ENCODE measurements at regions not wholly inside any gene's neighbourhood (a gene's known extent, or its start where the extent isn't known, plus 50 kb on each side); places are given as distances from the start of the nearest gene placed in this dataset.

- no peaks in the 10 kb centered on the region for H3K9me3 ChIP-seq (ENCODE audit: insufficient read depth, low read depth, low read length)
- no peak overlapping the region for H3K4me2 ChIP-seq (ENCODE audit: low read depth, low read length, poor library complexity, severe bottlenecking)
- no peak overlapping the region for H3K4me3 ChIP-seq (ENCODE audit: low read length, poor library complexity, severe bottlenecking)
- no peak overlapping the region for H2AFZ ChIP-seq (ENCODE audit: low read length)
- no peaks in the 10 kb centered on the region for H3K9me2 ChIP-seq (replicated peaks; ENCODE audit: low read depth, low read length)
- H4K20me1 ChIP-seq (ENCODE audit: insufficient read depth, low read length, poor library complexity, severe bottlenecking): no peaks in the 10 kb centered on the region
- no peak overlapping the region for H3K9ac ChIP-seq (ENCODE audit: low read depth, low read length, poor library complexity, severe bottlenecking)
- H3K4me1 ChIP-seq (ENCODE audit: insufficient read depth, low read length, poor library complexity, severe bottlenecking): no peaks in the 10 kb centered on the region
- H3F3A ChIP-seq (ENCODE audit: low read depth): no peaks in the 10 kb centered on the region
- H3K79me2 ChIP-seq (ENCODE audit: insufficient read depth, low read length): no peaks in the 10 kb centered on the region
- no peaks in the 10 kb centered on the region for H3K36me3 ChIP-seq (ENCODE audit: insufficient read depth, low read length)
- TF ChIP-seq EZH2phosphoT487 (IDR thresholded peaks at IDR 0.05; ENCODE audit: borderline replicate concordance) (no peak), CTCF (conservative IDR thresholded peaks at IDR 0.05; ENCODE audit: low read length) (no peak)
- no peaks in the 10 kb centered on the region for H3K27me3 ChIP-seq (ENCODE audit: insufficient read depth, low read length, poor library complexity, severe bottlenecking)
These were observed 320.8 kb downstream of the ADAM29 start for GRCh38 chr4:175238827-175239517.

- no peaks in the 10 kb centered on the region for H4K20me1 ChIP-seq (ENCODE audit: insufficient read depth, low read length, poor library complexity, severe bottlenecking)
- no peak overlapping the region for H3K4me3 ChIP-seq (ENCODE audit: low read length, poor library complexity, severe bottlenecking)
- H2AFZ ChIP-seq (ENCODE audit: low read length): no peak overlapping the region
- H3K9me2 ChIP-seq (replicated peaks; ENCODE audit: low read depth, low read length): no peaks in the 10 kb centered on the region
- no peak overlapping the region for H3K4me2 ChIP-seq (ENCODE audit: low read depth, low read length, poor library complexity, severe bottlenecking)
- no peaks in the 10 kb centered on the region for H3K9me3 ChIP-seq (ENCODE audit: insufficient read depth, low read depth, low read length)
- no peaks in the 10 kb centered on the region for H3K4me1 ChIP-seq (ENCODE audit: insufficient read depth, low read length, poor library complexity, severe bottlenecking)
- H3K9ac ChIP-seq (ENCODE audit: low read depth, low read length, poor library complexity, severe bottlenecking): no peak overlapping the region
- no peaks in the 10 kb centered on the region for H3K79me2 ChIP-seq (ENCODE audit: insufficient read depth, low read length)
- no peaks in the 10 kb centered on the region for H3K36me3 ChIP-seq (ENCODE audit: insufficient read depth, low read length)
- no peak for TF ChIP-seq CTCF (conservative IDR thresholded peaks at IDR 0.05; ENCODE audit: low read length)
- TF ChIP-seq EZH2phosphoT487 (IDR thresholded peaks at IDR 0.05; ENCODE audit: borderline replicate concordance): no peak
- no peaks in the 10 kb centered on the region for H3F3A ChIP-seq (ENCODE audit: low read depth)
- H3K27me3 ChIP-seq (ENCODE audit: insufficient read depth, low read length, poor library complexity, severe bottlenecking): no peaks in the 10 kb centered on the region
These were observed 328.8 kb downstream of the ADAM29 start for GRCh38 chr4:175246941-175247340.

GRCh38 chr4:175252642-175253041, 334.5 kb downstream of the ADAM29 start:
- Histone ChIP-seq H3F3A (ENCODE audit: low read depth) (no peaks in the 10 kb centered on the region), H3K9me2 (replicated peaks; ENCODE audit: low read depth, low read length) (no peaks in the 10 kb centered on the region), H3K4me3 (ENCODE audit: low read length, poor library complexity, severe bottlenecking) (no peak overlapping the region), H3K4me2 (ENCODE audit: low read depth, low read length, poor library complexity, severe bottlenecking) (no peak overlapping the region), H3K79me2 (ENCODE audit: insufficient read depth, low read length) (no peaks in the 10 kb centered on the region), H3K4me1 (ENCODE audit: insufficient read depth, low read length, poor library complexity, severe bottlenecking) (no peaks in the 10 kb centered on the region), H4K20me1 (ENCODE audit: insufficient read depth, low read length, poor library complexity, severe bottlenecking) (no peaks in the 10 kb centered on the region), H3K27me3 (ENCODE audit: insufficient read depth, low read length, poor library complexity, severe bottlenecking) (no peaks in the 10 kb centered on the region), H2AFZ (ENCODE audit: low read length) (no peak overlapping the region), H3K36me3 (ENCODE audit: insufficient read depth, low read length) (no peaks in the 10 kb centered on the region), H3K9me3 (ENCODE audit: insufficient read depth, low read depth, low read length) (no peaks in the 10 kb centered on the region), H3K9ac (ENCODE audit: low read depth, low read length, poor library complexity, severe bottlenecking) (no peak overlapping the region)
- TF ChIP-seq EZH2phosphoT487 (IDR thresholded peaks at IDR 0.05; ENCODE audit: borderline replicate concordance): no peak
- TF ChIP-seq CTCF (conservative IDR thresholded peaks at IDR 0.05; ENCODE audit: low read length): no peak
